Naive thymus-derived CD4-positive, alpha-beta T cell (primary cell): ENCODE measurements at regions not wholly inside any gene's neighbourhood (a gene's known extent, or its start where the extent isn't known, plus 50 kb on each side); places are given as distances from the start of the nearest gene placed in this dataset.

Source experiments
- ATAC-seq: fragments of 150-1000 bp; cut with Tn5 transposase; 2 replicates; pipeline ENCODE4 v1.10.0; 2021; ENCODE audit warnings: mild to moderate bottlenecking, moderate library complexity
- CTCF ChIA-PET: fragments of 350-600 bp; sonication (Branson Sonifier 250); formaldehyde crosslinking; loops from one replicate; lab custom pipeline; 2021; ENCODE audit warnings: antibody characterized with exemption; lab: Charles Lee
- POLR2A ChIA-PET: fragments of 350-600 bp; sonication (Branson Sonifier 250); formaldehyde crosslinking; loops from one replicate; lab custom pipeline; 2021; ENCODE audit warnings: antibody characterized with exemption, inconsistent platforms; lab: Charles Lee
- DNase-seq, 9 donors: peaks; one replicate each; pipeline versions ENCODE4 v3.0.0 to v3.0.0-alpha.2; 2020 to 2022; ENCODE audit warnings: mixed read lengths in 1 of 9
- H3K27ac ChIP-seq: one replicate; pipeline ENCODE4 v1.7.0; 2013; ENCODE audit warnings: mild to moderate bottlenecking, low read depth, low read length, moderate library complexity
- H3K27me3 ChIP-seq, 2 donors: one replicate each; pipeline ENCODE4 v1.7.0; 2013; ENCODE audit warnings: low read length in 2 of 2, mild to moderate bottlenecking in 2 of 2, moderate library complexity in 2 of 2; ENCODE audit not compliant: control insufficient read depth in 2 of 2, insufficient read depth in 2 of 2
- H3K36me3 ChIP-seq, 3 experiments: 1 replicate in 2 of 3; 2 replicates in 1 of 3; pipeline ENCODE4 v1.7.0; 2013; ENCODE audit warnings: low read length in 3 of 3, mild to moderate bottlenecking in 3 of 3, moderate library complexity in 1 of 3; ENCODE audit not compliant: insufficient read depth in 3 of 3, control insufficient read depth in 2 of 3
- H3K4me1 ChIP-seq, 2 donors: one replicate each; pipeline ENCODE4 v1.7.0; 2013; ENCODE audit warnings: low read length in 2 of 2, mild to moderate bottlenecking in 2 of 2, moderate library complexity in 1 of 2; ENCODE audit not compliant: control insufficient read depth in 2 of 2, insufficient read depth in 2 of 2
- H3K4me3 ChIP-seq: 2 replicates; pipeline ENCODE4 v1.7.0; 2013; ENCODE audit warnings: mild to moderate bottlenecking, low read length
- H3K9me3 ChIP-seq, 3 experiments: 1 replicate in 2 of 3; 2 replicates in 1 of 3; pipeline ENCODE4 v1.7.0; 2013; ENCODE audit warnings: low read length in 3 of 3; ENCODE audit not compliant: control insufficient read depth in 2 of 3
- H3K27ac Mint-ChIP-seq, 9 donors: one replicate each; pipeline ENCODE4 v1.8.0; 2020 to 2022; ENCODE audit warnings: mixed read lengths in 9 of 9, mild to moderate bottlenecking in 8 of 9, moderate library complexity in 5 of 9, inconsistent platforms in 2 of 9
- H3K27me3 Mint-ChIP-seq, 5 donors: one replicate each; pipeline ENCODE4 v1.8.0; 2021 to 2022; ENCODE audit warnings: mixed read lengths in 5 of 5, mild to moderate bottlenecking in 1 of 5
- H3K36me3 Mint-ChIP-seq, 5 donors: one replicate each; pipeline ENCODE4 v1.8.0; 2020 to 2022; ENCODE audit warnings: mixed read lengths in 5 of 5, mild to moderate bottlenecking in 3 of 5, inconsistent platforms in 1 of 5
- H3K4me1 Mint-ChIP-seq, 7 donors: one replicate each; pipeline ENCODE4 v1.8.0; 2020 to 2022; ENCODE audit warnings: mixed read lengths in 7 of 7, mild to moderate bottlenecking in 3 of 7, inconsistent platforms in 1 of 7
- H3K4me3 Mint-ChIP-seq, 10 donors: one replicate each; pipeline ENCODE4 v1.8.0; 2020 to 2022; ENCODE audit warnings: mild to moderate bottlenecking in 10 of 10, mixed read lengths in 10 of 10, moderate library complexity in 6 of 10, inconsistent platforms in 2 of 10
- H3K9me3 Mint-ChIP-seq, 11 donors: one replicate each; pipeline ENCODE4 v1.8.0; 2020 to 2022; ENCODE audit warnings: mixed read lengths in 11 of 11, mild to moderate bottlenecking in 4 of 11, inconsistent platforms in 1 of 11, moderate library complexity in 1 of 11
- intact Hi-C, 2 donors: fragments of 100-400 bp; cut with micrococcal nuclease; formaldehyde crosslinking; loops; one replicate each; pipeline ENCODE4 v1.15.1; 2023

- no peak for ATAC-seq
- POLR2A ChIA-PET, result no interaction called here
- intact Hi-C loops, result no loop called here
These were observed 1433.2 kb downstream of the LRFN5 start for GRCh38 chr14:43039881-43040280.

GRCh38 chr14:43031598-43031997 lies 1424.9 kb downstream of the LRFN5 start:
- H3K27me3 ChIP-seq, result no peaks in the 10 kb centered on the region
- no peaks in the 10 kb centered on the region for H3K4me1 ChIP-seq
- DNase-seq, result no peak
- H3K9me3 ChIP-seq, result no peaks in the 10 kb centered on the region
- no peaks in the 10 kb centered on the region for H3K36me3 Mint-ChIP-seq
- no peak overlapping the region for H3K4me3 Mint-ChIP-seq
- intact Hi-C loops, result no loop called here
- H3K27me3 Mint-ChIP-seq, result no peaks in the 10 kb centered on the region
- H3K27ac ChIP-seq, result no peak overlapping the region
- H3K4me1 Mint-ChIP-seq, result no peaks in the 10 kb centered on the region
- no peaks in the 10 kb centered on the region for H3K36me3 ChIP-seq
- CTCF ChIA-PET, result no interaction called here
- H3K27ac Mint-ChIP-seq, result no peak overlapping the region
- no peak for ATAC-seq
- POLR2A ChIA-PET, result no interaction called here
- peaks cover 0 to 6% (median 0%) of the 10 kb centered on the region in 11 donors for H3K9me3 Mint-ChIP-seq
- no peak overlapping the region for H3K4me3 ChIP-seq

More at GRCh38 chr14:43039881-43040280, 1433.2 kb downstream of the LRFN5 start:
- Mint-ChIP-seq H3K9me3 (peaks cover 0 to 11% (median 4%) of the 10 kb centered on the region in 11 donors), H3K4me3 (no peak overlapping the region), H3K27ac (no peak overlapping the region), H3K4me1 (no peaks in the 10 kb centered on the region), H3K36me3 (no peaks in the 10 kb centered on the region), H3K27me3 (no peaks in the 10 kb centered on the region)
- no peaks in the 10 kb centered on the region for H3K27me3 ChIP-seq
- H3K4me1 ChIP-seq, result no peaks in the 10 kb centered on the region
- no peaks in the 10 kb centered on the region for H3K9me3 ChIP-seq
- no peak overlapping the region for H3K4me3 ChIP-seq
- no peaks in the 10 kb centered on the region for H3K36me3 ChIP-seq
- no peak overlapping the region for H3K27ac ChIP-seq
- no peak for DNase-seq
- CTCF ChIA-PET, result no interaction called here

GRCh38 chr14:43022094-43022800 lies 1415.6 kb downstream of the LRFN5 start:
- H3K9me3 ChIP-seq, result no peaks in the 10 kb centered on the region
- no peaks in the 10 kb centered on the region for H3K4me1 Mint-ChIP-seq
- H3K27me3 ChIP-seq, result no peaks in the 10 kb centered on the region
- H3K4me3 ChIP-seq, result no peak overlapping the region
- POLR2A ChIA-PET, result no interaction called here
- DNase-seq (no peak), ATAC-seq (no peak)
- no peaks in the 10 kb centered on the region for H3K27me3 Mint-ChIP-seq
- no peak overlapping the region for H3K4me3 Mint-ChIP-seq
- H3K36me3 ChIP-seq, result no peaks in the 10 kb centered on the region
- no peaks in the 10 kb centered on the region for H3K36me3 Mint-ChIP-seq
- no peak overlapping the region for H3K27ac Mint-ChIP-seq
- intact Hi-C loops, result no loop called here
- CTCF ChIA-PET, result no interaction called here
- H3K4me1 ChIP-seq, result no peaks in the 10 kb centered on the region
- no peak overlapping the region for H3K27ac ChIP-seq
- H3K9me3 Mint-ChIP-seq, result peaks cover 0 to 28% (median 7%) of the 10 kb centered on the region in 11 donors

GRCh38 chr14:43019826-43020225 lies 1413.2 kb downstream of the LRFN5 start:
- no peaks in the 10 kb centered on the region for H3K27me3 ChIP-seq
- ATAC-seq, result no peak
- H3K9me3 ChIP-seq, result no peaks in the 10 kb centered on the region
- Mint-ChIP-seq H3K27me3 (no peaks in the 10 kb centered on the region), H3K27ac (no peak overlapping the region), H3K36me3 (no peaks in the 10 kb centered on the region), H3K4me1 (no peaks in the 10 kb centered on the region), H3K9me3 (peaks cover 0 to 23% (median 8%) of the 10 kb centered on the region in 11 donors), H3K4me3 (no peak overlapping the region)
- no peaks in the 10 kb centered on the region for H3K4me1 ChIP-seq
- intact Hi-C loops, result no loop called here
- POLR2A ChIA-PET, result no interaction called here
- DNase-seq, result no peak
- H3K36me3 ChIP-seq, result no peaks in the 10 kb centered on the region
- no peak overlapping the region for H3K4me3 ChIP-seq
- H3K27ac ChIP-seq, result no peak overlapping the region
- CTCF ChIA-PET, result no interaction called here

- Histone ChIP-seq H3K9me3 (no peaks in the 10 kb centered on the region), H3K36me3 (no peaks in the 10 kb centered on the region), H3K27me3 (no peaks in the 10 kb centered on the region), H3K4me3 (no peak overlapping the region), H3K4me1 (no peaks in the 10 kb centered on the region), H3K27ac (no peak overlapping the region)
- Mint-ChIP-seq H3K27me3 (no peaks in the 10 kb centered on the region), H3K4me3 (no peak overlapping the region), H3K4me1 (no peaks in the 10 kb centered on the region), H3K27ac (no peak overlapping the region), H3K36me3 (no peaks in the 10 kb centered on the region), H3K9me3 (peaks cover 0 to 26% (median 8%) of the 10 kb centered on the region in 11 donors)
- CTCF ChIA-PET, result no interaction called here
- POLR2A ChIA-PET, result no interaction called here
- ATAC-seq, result no peak
- intact Hi-C loops, result no loop called here
- no peak for DNase-seq
These were observed 1407.7 kb downstream of the LRFN5 start for GRCh38 chr14:43014338-43014737.

- intact Hi-C loops, result no loop called here
- no peaks in the 10 kb centered on the region for H3K27me3 ChIP-seq
- DNase-seq (no peak), ATAC-seq (no peak)
- Mint-ChIP-seq H3K4me1 (no peaks in the 10 kb centered on the region), H3K9me3 (peaks cover 0 to 31% (median 12%) of the 10 kb centered on the region in 11 donors), H3K36me3 (peaks cover 0 to 3% (median 0%) of the 10 kb centered on the region in 5 donors), H3K27ac (no peak overlapping the region), H3K27me3 (no peaks in the 10 kb centered on the region), H3K4me3 (no peak overlapping the region)
- no peaks in the 10 kb centered on the region for H3K36me3 ChIP-seq
- H3K4me3 ChIP-seq, result no peak overlapping the region
- H3K4me1 ChIP-seq, result no peaks in the 10 kb centered on the region
- CTCF ChIA-PET, result no interaction called here
- H3K9me3 ChIP-seq, result no peaks in the 10 kb centered on the region
- H3K27ac ChIP-seq, result no peak overlapping the region
- POLR2A ChIA-PET, result no interaction called here
These were observed 1406.1 kb downstream of the LRFN5 start for GRCh38 chr14:43012817-43013216.

GRCh38 chr14:43005807-43006206 lies 1399.1 kb downstream of the LRFN5 start:
- H3K27me3 Mint-ChIP-seq, result no peaks in the 10 kb centered on the region
- intact Hi-C loops, result no loop called here
- no peaks in the 10 kb centered on the region for H3K4me1 Mint-ChIP-seq
- POLR2A ChIA-PET, result no interaction called here
- CTCF ChIA-PET, result no interaction called here
- H3K36me3 ChIP-seq, result no peaks in the 10 kb centered on the region
- H3K4me3 Mint-ChIP-seq, result no peak overlapping the region
- peaks cover 7 to 59% (median 30%) of the 10 kb centered on the region in 11 donors for H3K9me3 Mint-ChIP-seq
- no peak overlapping the region for H3K4me3 ChIP-seq
- H3K27ac ChIP-seq, result no peak overlapping the region
- ATAC-seq (no peak), DNase-seq (no peak)
- no peak overlapping the region for H3K27ac Mint-ChIP-seq
- H3K36me3 Mint-ChIP-seq, result peaks cover 0 to 9% (median 0%) of the 10 kb centered on the region in 5 donors
- H3K27me3 ChIP-seq, result no peaks in the 10 kb centered on the region
- H3K9me3 ChIP-seq, result peaks cover 0 to 27% (median 0%) of the 10 kb centered on the region in 3 experiments
- H3K4me1 ChIP-seq, result no peaks in the 10 kb centered on the region
